COLO668 (cell line): ENCODE measurements at regions not wholly inside any gene's neighbourhood (a gene's known extent, or its start where the extent isn't known, plus 50 kb on each side); places are given as distances from the start of the nearest gene placed in this dataset.
A peak's percentile ranks its signal among the peaks of the same experiment; 100 is the strongest.

ENCODE experiments used
- DNase-seq: peaks from one replicate; lab custom pipeline; 2025; ENCODE audit not compliant: unreplicated experiment; lab: John Stamatoyannopoulos, UW

- DNase-seq = no peak
Measured at GRCh38 chr7:25792586-25792985, 359.4 kb upstream of the NFE2L3 start.

- DNase-seq = no peak
Measured at GRCh38 chr7:25795824-25796235, 356.2 kb upstream of the NFE2L3 start.

- DNase-seq = no peak
Measured at GRCh38 chr7:25798344-25798743, 353.7 kb upstream of the NFE2L3 start.

- no peak for DNase-seq
Measured at GRCh38 chr7:25801214-25801613, 350.8 kb upstream of the NFE2L3 start.

GRCh38 chr7:25802057-25802456, 349.9 kb upstream of the NFE2L3 start:
- no peak for DNase-seq

- no peak for DNase-seq
Measured at GRCh38 chr7:25802473-25802872, 349.5 kb upstream of the NFE2L3 start.

- DNase-seq = no peak
Measured at GRCh38 chr7:25803117-25803887, 348.7 kb upstream of the NFE2L3 start.

- DNase-seq = no peak
Measured at GRCh38 chr7:25804154-25804553, 347.8 kb upstream of the NFE2L3 start.

- DNase-seq = peak; percentile 37
Measured at GRCh38 chr7:25805027-25805687, 346.8 kb upstream of the NFE2L3 start.

GRCh38 chr7:25807086-25807611, 344.8 kb upstream of the NFE2L3 start:
- no peak for DNase-seq

- DNase-seq = no peak
Measured at GRCh38 chr7:25809441-25809840, 342.6 kb upstream of the NFE2L3 start.

- DNase-seq = no peak
Measured at GRCh38 chr7:25812086-25812850, 339.7 kb upstream of the NFE2L3 start.

- no peak for DNase-seq
Measured at GRCh38 chr7:25813381-25813780, 338.6 kb upstream of the NFE2L3 start.

- DNase-seq = no peak
Measured at GRCh38 chr7:25815711-25816110, 336.3 kb upstream of the NFE2L3 start.

- DNase-seq = no peak
Measured at GRCh38 chr7:25820432-25821040, 331.5 kb upstream of the NFE2L3 start.

GRCh38 chr7:25821225-25821624, 330.8 kb upstream of the NFE2L3 start:
- DNase-seq = no peak

GRCh38 chr7:25822823-25823222, 329.2 kb upstream of the NFE2L3 start:
- no peak for DNase-seq

- DNase-seq = no peak
Measured at GRCh38 chr7:25823571-25823970, 328.4 kb upstream of the NFE2L3 start.

- no peak for DNase-seq
Measured at GRCh38 chr7:25828468-25828867, 323.5 kb upstream of the NFE2L3 start.

- no peak for DNase-seq
Measured at GRCh38 chr7:25829663-25830062, 322.3 kb upstream of the NFE2L3 start.

GRCh38 chr7:25830215-25830614, 321.8 kb upstream of the NFE2L3 start:
- no peak for DNase-seq
